Right lobe of liver (tissue), 6 donors: ENCODE measurements at regions not wholly inside any gene's neighbourhood (a gene's known extent, or its start where the extent isn't known, plus 50 kb on each side); places are given as distances from the start of the nearest gene placed in this dataset.

Experiments used
- ATAC-seq, 4 donors: fragments of 200-7000 bp; cut with Tn5 transposase; one replicate each; pipeline ENCODE4 v1.9.1; 2020; ENCODE audit warnings: mild to moderate bottlenecking in 4 of 4, moderate library complexity in 4 of 4
- DNase-seq, 3 donors: peaks; one replicate each; pipeline ENCODE4 v3.0.0-alpha.2; 2020
- H3K27ac ChIP-seq, 3 donors: fragments of 200-600 bp; one replicate each; pipeline ENCODE4 v1.8.0; 2022
- H3K27me3 ChIP-seq, 2 donors: fragments of 200-600 bp; one replicate each; pipeline ENCODE4 v1.8.0; 2022
- H3K36me3 ChIP-seq, 4 donors: fragments of 200-600 bp; sonication (generic) in 1 of 4; one replicate each; pipeline versions ENCODE4 v1.5.1 to v1.8.0; 2017 to 2022; ENCODE audit warnings: control low read depth in 1 of 4
- H3K4me1 ChIP-seq, 4 donors: fragments of 200-600 bp; sonication (generic) in 1 of 4; one replicate each; pipeline versions ENCODE4 v1.5.1 to v1.8.0; 2017 to 2022; ENCODE audit warnings: control low read depth in 1 of 4
- H3K4me3 ChIP-seq, 3 donors: fragments of 200-600 bp; one replicate each; pipeline ENCODE4 v1.8.0; 2022
- H3K9me3 ChIP-seq, 4 donors: fragments of 200-600 bp; sonication (generic) in 1 of 4; one replicate each; pipeline versions ENCODE4 v1.5.1 to v1.8.0; 2017 to 2022; ENCODE audit warnings: control low read depth in 1 of 4
- CTCF ChIP-seq, 4 donors: fragments of 200-600 bp in 3 of 4; fragments of 450-650 bp in 1 of 4; IDR thresholded peaks; one replicate each; pipeline versions ENCODE4 v1.5.1 to v1.8.0; 2016 to 2022; ENCODE audit warnings: antibody characterized with exemption in 4 of 4, mild to moderate bottlenecking in 2 of 4
- POLR2A ChIP-seq: fragments of 450-650 bp; IDR thresholded peaks from one replicate; pipeline ENCODE4 v1.6.1; 2017; ENCODE audit warnings: antibody characterized with exemption, mild to moderate bottlenecking
- WGBS: methylation state at CpG from one replicate; pipeline ENCODE4 v1.1.6; 2018; ENCODE audit warnings: low coverage, low lambda C conversion rate; ENCODE audit not compliant: insufficient coverage; ENCODE audit errors: missing lambda C conversion rate; 5-methylcytosine and 5-hydroxymethylcytosine counted together
- intact Hi-C, 2 donors: fragments of 100-400 bp; cut with DNase I; formaldehyde crosslinking; loops; one replicate each; pipeline versions ENCODE4 v1.11.2 to v1.14.1; 2022
- donor health status: DM: no; HTN: yes; CAD: no.
- donor health status: DM: no; HTN: no; CAD: no.
- donor health status: DM: no; HTN: no; CAD: no.
- donor health status: DM: no; HTN: yes; CAD: no.
- donor health status: DM: no; HTN: yes; CAD: no.

- Histone ChIP-seq H3K36me3 (no peaks in the 10 kb centered on the region), H3K4me3 (no peak overlapping the region), H3K27me3 (no peaks in the 10 kb centered on the region), H3K27ac (no peak overlapping the region), H3K4me1 (no peaks in the 10 kb centered on the region), H3K9me3 (no peaks in the 10 kb centered on the region)
- 10% methylated on average over 2 of the region's 2 CpGs for WGBS
- TF ChIP-seq CTCF (IDR thresholded peaks at IDR 0.05) = no peak
- no peak for TF ChIP-seq POLR2A
- intact Hi-C loops = no loop called here
- no peak for ATAC-seq
- no peak for DNase-seq
These were observed 232.0 kb downstream of the SH2D4B start for GRCh38 chr10:80769700-80770160.

GRCh38 chr10:80770239-80770638, 232.5 kb downstream of the SH2D4B start:
- H3K9me3 ChIP-seq = no peaks in the 10 kb centered on the region
- WGBS = 44% methylated on average over 2 of the region's 2 CpGs
- no peak for ATAC-seq
- no peak for DNase-seq
- H3K36me3 ChIP-seq = no peaks in the 10 kb centered on the region
- no peak overlapping the region for H3K27ac ChIP-seq
- TF ChIP-seq CTCF (IDR thresholded peaks at IDR 0.05) = no peak
- TF ChIP-seq POLR2A = no peak
- no peaks in the 10 kb centered on the region for H3K27me3 ChIP-seq
- H3K4me1 ChIP-seq = no peaks in the 10 kb centered on the region
- H3K4me3 ChIP-seq = no peak overlapping the region
- intact Hi-C loops = no loop called here

GRCh38 chr10:80771285-80771684, 233.6 kb downstream of the SH2D4B start:
- no peak for ATAC-seq
- no peak for TF ChIP-seq POLR2A
- no peak for TF ChIP-seq CTCF (IDR thresholded peaks at IDR 0.05)
- no peak overlapping the region for H3K27ac ChIP-seq
- intact Hi-C loops = no loop called here
- H3K27me3 ChIP-seq = no peaks in the 10 kb centered on the region
- no peaks in the 10 kb centered on the region for H3K9me3 ChIP-seq
- no peaks in the 10 kb centered on the region for H3K4me1 ChIP-seq
- DNase-seq = no peak
- no peak overlapping the region for H3K4me3 ChIP-seq
- WGBS = 40% methylated on average over 1 of the region's 1 CpG
- H3K36me3 ChIP-seq = no peaks in the 10 kb centered on the region

GRCh38 chr10:80771902-80772555, 234.3 kb downstream of the SH2D4B start:
- Histone ChIP-seq H3K27me3 (no peaks in the 10 kb centered on the region), H3K36me3 (no peaks in the 10 kb centered on the region), H3K4me3 (no peak overlapping the region), H3K4me1 (no peaks in the 10 kb centered on the region), H3K27ac (no peak overlapping the region), H3K9me3 (no peaks in the 10 kb centered on the region)
- ATAC-seq (no peak), DNase-seq (no peak)
- intact Hi-C loops = no loop called here
- TF ChIP-seq POLR2A (no peak), CTCF (IDR thresholded peaks at IDR 0.05) (no peak)
- 51% methylated on average over 10 of the region's 10 CpGs for WGBS
